DOHH2 (cell line): ENCODE measurements at regions not wholly inside any gene's neighbourhood (a gene's known extent, or its start where the extent isn't known, plus 50 kb on each side); places are given as distances from the start of the nearest gene placed in this dataset.

Experiments used
- H3F3A ChIP-seq: fragments of 200-600 bp; sonication (generic), shearing (Covaris generic); 2 replicates; pipeline ENCODE4 v1.6.0; 2016; ENCODE audit warnings: antibody characterized with exemption, mild to moderate bottlenecking; ENCODE audit not compliant: control insufficient read depth, insufficient read depth
- H3K27ac ChIP-seq: fragments of 200-600 bp; sonication (generic); 2 replicates; pipeline ENCODE4 v1.5.1; 2014; ENCODE audit warnings: low read depth, mild to moderate bottlenecking, low read length, moderate library complexity
- H3K27me3 ChIP-seq: fragments of 200-600 bp; sonication (generic); 2 replicates; pipeline ENCODE4 v1.6.1; 2014; ENCODE audit warnings: mild to moderate bottlenecking, low read length, mixed read lengths; ENCODE audit not compliant: control insufficient read depth
- H3K36me3 ChIP-seq: fragments of 200-600 bp; sonication (generic); 2 replicates; pipeline ENCODE4 v1.6.1; 2014; ENCODE audit warnings: mild to moderate bottlenecking, low read length, moderate library complexity, mixed read lengths; ENCODE audit not compliant: control insufficient read depth
- H3K4me1 ChIP-seq: fragments of 200-600 bp; sonication (generic); 2 replicates; pipeline ENCODE4 v1.6.1; 2014; ENCODE audit warnings: mild to moderate bottlenecking, low read length, mixed read lengths; ENCODE audit not compliant: control insufficient read depth
- H3K4me2 ChIP-seq: fragments of 200-600 bp; sonication (generic); 2 replicates; pipeline ENCODE4 v1.6.0; 2014; ENCODE audit warnings: mild to moderate bottlenecking, low read length, moderate library complexity
- H3K4me3 ChIP-seq: fragments of 200-600 bp; sonication (generic); 2 replicates; pipeline ENCODE4 v1.5.1; 2014; ENCODE audit warnings: mild to moderate bottlenecking, low read length, mixed read lengths
- H3K79me2 ChIP-seq: fragments of 200-600 bp; sonication (generic); 2 replicates; pipeline ENCODE4 v1.6.1; 2014; ENCODE audit warnings: mild to moderate bottlenecking, low read length, mixed read lengths; ENCODE audit not compliant: control insufficient read depth
- H3K9me2 ChIP-seq: fragments of 200-600 bp; sonication (generic); replicated peaks from 2 replicates; pipeline ENCODE4 v1.6.1; 2014; ENCODE audit warnings: mild to moderate bottlenecking, low read length, mixed read lengths; ENCODE audit not compliant: control insufficient read depth
- H3K9me3 ChIP-seq: fragments of 200-600 bp; sonication (generic); 2 replicates; pipeline ENCODE4 v1.6.1; 2014; ENCODE audit warnings: antibody characterized with exemption, low read length, mixed read lengths; ENCODE audit not compliant: control insufficient read depth, insufficient read depth
- H4K20me1 ChIP-seq: fragments of 200-600 bp; sonication (generic); 2 replicates; pipeline ENCODE4 v1.6.0; 2014; ENCODE audit warnings: low read depth, mild to moderate bottlenecking, antibody characterized with exemption, low read length, moderate library complexity; ENCODE audit not compliant: control insufficient read depth, insufficient read depth
- CTCF ChIP-seq: fragments of 200-600 bp; sonication (generic); IDR thresholded peaks from one replicate; pipeline ENCODE4 v1.5.1; 2014; ENCODE audit warnings: antibody characterized with exemption, mild to moderate bottlenecking, low read depth, low read length; ENCODE audit not compliant: poor library complexity, severe bottlenecking
- EZH2phosphoT487 ChIP-seq: fragments of 200-600 bp; sonication (generic); IDR thresholded peaks from 2 replicates; pipeline ENCODE4 v1.6.1; 2017; ENCODE audit warnings: borderline replicate concordance, mild to moderate bottlenecking, antibody characterized with exemption, low read length, moderate library complexity, mixed read lengths

GRCh38 chr5:104937598-104937997, 1375.0 kb upstream of the NUDT12 start:
- no peak overlapping the region for H3K4me3 ChIP-seq
- TF ChIP-seq EZH2phosphoT487 (no peak), CTCF (no peak)
- no peaks in the 10 kb centered on the region for H3K36me3 ChIP-seq
- no peaks in the 10 kb centered on the region for H3K27me3 ChIP-seq
- no peaks in the 10 kb centered on the region for H3K79me2 ChIP-seq
- no peak overlapping the region for H3K4me2 ChIP-seq
- no peaks in the 10 kb centered on the region for H3K4me1 ChIP-seq
- H4K20me1 ChIP-seq, result no peaks in the 10 kb centered on the region
- no peak overlapping the region for H3K27ac ChIP-seq
- H3F3A ChIP-seq, result no peaks in the 10 kb centered on the region
- H3K9me3 ChIP-seq, result no peaks in the 10 kb centered on the region
- H3K9me2 ChIP-seq, result no peaks in the 10 kb centered on the region

- H3K27me3 ChIP-seq, result no peaks in the 10 kb centered on the region
- no peak for TF ChIP-seq CTCF
- no peak for TF ChIP-seq EZH2phosphoT487
These were observed 1369.8 kb upstream of the NUDT12 start for GRCh38 chr5:104932431-104932830.

GRCh38 chr5:104928906-104929520, 1366.4 kb upstream of the NUDT12 start:
- Histone ChIP-seq H3K9me2 (no peaks in the 10 kb centered on the region), H3K4me1 (no peaks in the 10 kb centered on the region), H3K4me2 (no peak overlapping the region), H3F3A (no peaks in the 10 kb centered on the region), H3K4me3 (no peak overlapping the region), H3K27ac (no peak overlapping the region), H3K9me3 (no peaks in the 10 kb centered on the region; the same call in 1 of the 2 replicates), H3K79me2 (no peaks in the 10 kb centered on the region), H3K27me3 (no peaks in the 10 kb centered on the region), H4K20me1 (no peaks in the 10 kb centered on the region), H3K36me3 (no peaks in the 10 kb centered on the region)
- no peak for TF ChIP-seq CTCF
- TF ChIP-seq EZH2phosphoT487, result no peak

More at GRCh38 chr5:104932431-104932830, 1369.8 kb upstream of the NUDT12 start:
- no peaks in the 10 kb centered on the region; the same call in 1 of the 2 replicates for H3K9me3 ChIP-seq
- H3K4me3 ChIP-seq, result no peak overlapping the region
- H4K20me1 ChIP-seq, result no peaks in the 10 kb centered on the region
- no peaks in the 10 kb centered on the region for H3K4me1 ChIP-seq
- no peaks in the 10 kb centered on the region for H3K79me2 ChIP-seq
- no peak overlapping the region for H3K27ac ChIP-seq
- H3K36me3 ChIP-seq, result no peaks in the 10 kb centered on the region
- no peaks in the 10 kb centered on the region for H3F3A ChIP-seq
- H3K9me2 ChIP-seq, result no peaks in the 10 kb centered on the region
- H3K4me2 ChIP-seq, result no peak overlapping the region
